ELF-1 (cell line): ENCODE measurements at regions not wholly inside any gene's neighbourhood (a gene's known extent, or its start where the extent isn't known, plus 50 kb on each side); places are given as distances from the start of the nearest gene placed in this dataset.
A peak's percentile ranks its signal among the peaks of the same experiment; 100 is the strongest.

ENCODE experiments used
- DNase-seq: peaks from one replicate; pipeline ENCODE4 v3.0.0-alpha.2; 2016; ENCODE audit warnings: low read depth, low spot score

GRCh38 chr1:106954661-106955229 lies 101.7 kb upstream of the PRMT6 start:
- no peak for DNase-seq

- no peak for DNase-seq
These were observed 99.8 kb upstream of the PRMT6 start for GRCh38 chr1:106956721-106957120.

- DNase-seq, result no peak
These were observed 98.7 kb upstream of the PRMT6 start for GRCh38 chr1:106957795-106958194.

GRCh38 chr1:106960412-106960811 lies 96.1 kb upstream of the PRMT6 start:
- DNase-seq, result no peak

- no peak for DNase-seq
These were observed 94.8 kb upstream of the PRMT6 start for GRCh38 chr1:106961646-106962045.

- DNase-seq, result no peak
These were observed 93.9 kb upstream of the PRMT6 start for GRCh38 chr1:106962591-106962990.

GRCh38 chr1:106964495-106964894 lies 92.0 kb upstream of the PRMT6 start:
- no peak for DNase-seq

- no peak for DNase-seq
These were observed 87.8 kb upstream of the PRMT6 start for GRCh38 chr1:106968644-106969043.

- no peak for DNase-seq
These were observed 86.7 kb upstream of the PRMT6 start for GRCh38 chr1:106969731-106970130.

GRCh38 chr1:106972074-106972473 lies 84.4 kb upstream of the PRMT6 start:
- DNase-seq, result no peak

- peak; percentile 8 for DNase-seq
These were observed 80.5 kb upstream of the PRMT6 start for GRCh38 chr1:106975944-106976343.

- DNase-seq, result no peak
These were observed 77.8 kb upstream of the PRMT6 start for GRCh38 chr1:106978477-106979322.

- no peak for DNase-seq
These were observed 77.1 kb upstream of the PRMT6 start for GRCh38 chr1:106979371-106979770.

GRCh38 chr1:106980121-106980520 lies 76.4 kb upstream of the PRMT6 start:
- no peak for DNase-seq

- DNase-seq, result no peak
These were observed 71.7 kb upstream of the PRMT6 start for GRCh38 chr1:106984801-106985200.

GRCh38 chr1:106986603-106987002 lies 69.9 kb upstream of the PRMT6 start:
- DNase-seq, result no peak

GRCh38 chr1:106995970-106996369 lies 60.5 kb upstream of the PRMT6 start:
- DNase-seq, result no peak

- DNase-seq, result no peak
These were observed 58.0 kb upstream of the PRMT6 start for GRCh38 chr1:106998431-106999002.

GRCh38 chr1:107000902-107001301 lies 55.6 kb upstream of the PRMT6 start:
- DNase-seq, result no peak

- DNase-seq, result no peak
These were observed 52.5 kb upstream of the PRMT6 start for GRCh38 chr1:107003972-107004371.

- no peak for DNase-seq
These were observed 52.1 kb upstream of the PRMT6 start for GRCh38 chr1:107004421-107004820.
